ENCODE measurements at regions not wholly inside any gene's neighbourhood (a gene's known extent, or its start where the extent isn't known, plus 50 kb on each side); places are given as distances from the start of the nearest gene placed in this dataset.

DNA sequence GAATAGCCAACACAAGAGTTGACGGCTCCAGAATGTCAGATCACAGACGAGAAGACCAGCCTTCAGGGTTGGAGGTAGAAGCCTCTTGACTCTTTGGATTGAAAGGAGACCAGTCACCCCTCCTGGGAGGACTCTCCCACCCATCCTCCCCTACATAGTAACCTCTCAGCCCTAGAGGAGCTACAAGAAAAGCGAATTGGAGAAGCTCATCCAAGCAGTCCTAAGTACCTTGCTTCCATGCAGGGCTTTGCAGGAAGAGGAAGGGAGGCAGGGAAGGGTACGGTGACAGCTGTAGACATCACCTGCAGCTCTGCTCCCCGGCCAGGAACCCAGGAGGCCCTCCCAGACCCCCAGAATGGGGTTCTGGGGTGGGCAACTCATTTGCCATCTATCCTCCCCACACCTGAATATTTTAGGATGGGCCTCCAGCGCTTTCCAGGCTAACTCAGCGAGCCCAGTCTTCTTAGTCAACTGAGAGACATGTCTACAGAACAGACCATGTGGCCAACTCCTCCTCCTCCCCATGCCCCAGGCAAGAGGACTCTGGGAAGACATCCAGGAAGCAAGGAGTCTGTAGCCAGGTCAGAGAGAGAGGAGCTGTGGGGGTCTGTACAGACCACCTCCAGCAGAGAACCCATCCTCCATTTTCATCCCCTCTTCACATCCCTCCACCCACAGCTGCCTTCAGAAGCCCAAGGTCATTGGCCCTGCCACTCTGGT lies 55.6 kb upstream of the LBX1 start:
- ATAC-seq (ENCODE audit: low FRiP score in 2 of 2) (no peak), DNase-seq (no peak)
- Histone ChIP-seq H3K36me3 (no peaks in the 10 kb centered on the region), H3K4me1 (peaks cover 6 to 16% (median 7%) of the 10 kb centered on the region in 4 donors), H3K27ac (no peak overlapping the region), H3K9me3 (no peaks in the 10 kb centered on the region), H3K4me3 (no peak overlapping the region), H3K27me3 (peaks cover 0 to 42% (median 16%) of the 10 kb centered on the region in 4 donors)
- 38 to 46% methylated on average over 6 to 7 of the region's 7 CpGs for WGBS, 2 donors
- TF ChIP-seq, protein P1, sequence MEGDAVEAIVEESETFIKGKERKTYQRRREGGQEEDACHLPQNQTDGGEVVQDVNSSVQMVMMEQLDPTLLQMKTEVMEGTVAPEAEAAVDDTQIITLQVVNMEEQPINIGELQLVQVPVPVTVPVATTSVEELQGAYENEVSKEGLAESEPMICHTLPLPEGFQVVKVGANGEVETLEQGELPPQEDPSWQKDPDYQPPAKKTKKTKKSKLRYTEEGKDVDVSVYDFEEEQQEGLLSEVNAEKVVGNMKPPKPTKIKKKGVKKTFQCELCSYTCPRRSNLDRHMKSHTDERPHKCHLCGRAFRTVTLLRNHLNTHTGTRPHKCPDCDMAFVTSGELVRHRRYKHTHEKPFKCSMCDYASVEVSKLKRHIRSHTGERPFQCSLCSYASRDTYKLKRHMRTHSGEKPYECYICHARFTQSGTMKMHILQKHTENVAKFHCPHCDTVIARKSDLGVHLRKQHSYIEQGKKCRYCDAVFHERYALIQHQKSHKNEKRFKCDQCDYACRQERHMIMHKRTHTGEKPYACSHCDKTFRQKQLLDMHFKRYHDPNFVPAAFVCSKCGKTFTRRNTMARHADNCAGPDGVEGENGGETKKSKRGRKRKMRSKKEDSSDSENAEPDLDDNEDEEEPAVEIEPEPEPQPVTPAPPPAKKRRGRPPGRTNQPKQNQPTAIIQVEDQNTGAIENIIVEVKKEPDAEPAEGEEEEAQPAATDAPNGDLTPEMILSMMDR (IDR thresholded peaks at IDR 0.05), result no peak
- TF ChIP-seq EP300 (IDR thresholded peaks at IDR 0.05) (no peak), POLR2AphosphoS5 (IDR thresholded peaks at IDR 0.05) (no peak), POLR2A (IDR thresholded peaks at IDR 0.05) (no peak)

DNA sequence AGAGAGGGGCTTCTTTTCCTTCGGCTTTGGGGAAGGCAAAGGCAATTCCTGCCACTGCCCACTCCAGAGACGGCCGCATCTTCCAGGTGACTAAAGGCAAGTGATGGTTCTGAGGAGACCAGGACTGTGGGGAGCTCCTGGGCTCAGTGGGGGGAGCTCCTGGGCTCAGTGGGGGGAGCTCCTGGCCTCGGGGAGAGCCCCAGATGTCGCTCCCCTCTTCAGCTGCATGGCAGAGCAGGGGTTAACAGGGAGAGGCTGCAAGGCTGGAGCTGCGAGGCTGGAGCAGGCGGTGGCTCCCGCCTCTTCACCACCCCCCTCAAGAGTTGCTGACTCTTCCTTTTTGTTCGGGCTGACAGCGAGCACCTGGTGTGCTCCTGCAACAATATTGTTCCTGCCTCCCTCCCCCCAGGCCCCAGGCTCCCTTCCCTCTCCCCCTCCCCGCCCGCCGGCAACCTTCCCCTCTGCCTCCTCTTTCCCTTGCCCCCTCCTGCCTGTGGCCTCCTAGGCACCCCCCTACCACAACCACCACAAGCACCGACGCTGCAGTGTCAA lies 56.3 kb upstream of the LBX1 start:
- no peaks in the 10 kb centered on the region for H3K9me3 ChIP-seq
- no peak overlapping the region for H3K27ac ChIP-seq
- no peak for ATAC-seq (ENCODE audit: low FRiP score in 2 of 2)
- TF ChIP-seq EP300 (IDR thresholded peaks at IDR 0.05) (no peak), POLR2A (IDR thresholded peaks at IDR 0.05) (no peak), POLR2AphosphoS5 (IDR thresholded peaks at IDR 0.05) (no peak)
- TF ChIP-seq, protein P1 (IDR thresholded peaks at IDR 0.05), result no peak
- H3K36me3 ChIP-seq, result no peaks in the 10 kb centered on the region
- H3K4me3 ChIP-seq, result no peak overlapping the region
- no peak for DNase-seq
- 15 to 16% methylated on average over 11 to 12 of the region's 15 CpGs for WGBS, 2 donors
- H3K27me3 ChIP-seq, result peaks cover 0 to 45% (median 16%) of the 10 kb centered on the region in 4 donors
- peaks cover 6 to 16% (median 7%) of the 10 kb centered on the region in 4 donors for H3K4me1 ChIP-seq

DNA sequence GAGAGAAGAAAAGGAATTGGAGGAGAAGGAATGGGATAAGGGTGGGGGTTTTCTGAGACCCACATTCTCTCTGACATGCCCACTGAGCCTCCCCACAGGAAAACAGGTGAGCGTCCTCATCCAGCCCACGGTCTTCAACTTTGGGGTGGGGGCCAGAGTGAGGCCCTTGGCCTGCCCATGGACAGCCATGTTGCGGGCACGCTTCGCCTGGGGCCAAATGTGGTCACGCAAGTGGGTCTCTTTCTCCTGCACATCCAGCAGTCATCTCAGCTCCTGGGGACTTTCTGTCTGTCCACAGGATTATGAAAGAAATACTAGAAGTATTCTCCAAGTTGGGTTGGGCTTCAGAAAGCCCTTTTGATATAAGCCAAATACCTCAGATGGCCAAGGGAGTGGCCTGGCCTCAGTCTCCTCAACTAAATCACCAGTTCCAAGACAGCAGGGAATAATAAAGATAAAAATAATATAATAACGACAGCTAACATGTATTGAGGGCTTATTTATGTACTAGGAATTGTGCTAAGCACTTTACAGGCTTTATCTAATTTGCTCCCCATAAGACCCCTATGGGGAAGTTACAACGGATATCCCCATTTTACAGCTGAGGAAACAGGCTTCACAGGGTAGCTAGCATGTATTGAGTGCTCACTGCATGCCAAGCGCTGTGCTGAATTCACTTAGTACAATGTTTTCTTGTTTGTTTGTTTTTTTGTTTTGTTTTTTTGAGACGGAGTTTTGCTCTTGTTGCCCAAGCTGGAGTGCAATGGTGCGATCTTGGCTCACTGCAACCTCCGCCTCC lies 57.2 kb upstream of the LBX1 start:
- Histone ChIP-seq H3K9me3 (no peaks in the 10 kb centered on the region), H3K4me3 (no peak overlapping the region), H3K27me3 (peaks cover 0 to 52% (median 19%) of the 10 kb centered on the region in 4 donors), H3K4me1 (peaks cover 10 to 22% (median 12%) of the 10 kb centered on the region in 4 donors), H3K36me3 (no peaks in the 10 kb centered on the region), H3K27ac (no peak overlapping the region)
- TF ChIP-seq POLR2AphosphoS5 (IDR thresholded peaks at IDR 0.05) (no peak), POLR2A (IDR thresholded peaks at IDR 0.05) (no peak)
- TF ChIP-seq, protein P1 (IDR thresholded peaks at IDR 0.05), result no peak
- ATAC-seq (ENCODE audit: low FRiP score in 2 of 2) (no peak), DNase-seq (no peak)
- WGBS, 2 donors, result 52 to 53% methylated on average over 11 to 12 of the region's 12 CpGs

DNA sequence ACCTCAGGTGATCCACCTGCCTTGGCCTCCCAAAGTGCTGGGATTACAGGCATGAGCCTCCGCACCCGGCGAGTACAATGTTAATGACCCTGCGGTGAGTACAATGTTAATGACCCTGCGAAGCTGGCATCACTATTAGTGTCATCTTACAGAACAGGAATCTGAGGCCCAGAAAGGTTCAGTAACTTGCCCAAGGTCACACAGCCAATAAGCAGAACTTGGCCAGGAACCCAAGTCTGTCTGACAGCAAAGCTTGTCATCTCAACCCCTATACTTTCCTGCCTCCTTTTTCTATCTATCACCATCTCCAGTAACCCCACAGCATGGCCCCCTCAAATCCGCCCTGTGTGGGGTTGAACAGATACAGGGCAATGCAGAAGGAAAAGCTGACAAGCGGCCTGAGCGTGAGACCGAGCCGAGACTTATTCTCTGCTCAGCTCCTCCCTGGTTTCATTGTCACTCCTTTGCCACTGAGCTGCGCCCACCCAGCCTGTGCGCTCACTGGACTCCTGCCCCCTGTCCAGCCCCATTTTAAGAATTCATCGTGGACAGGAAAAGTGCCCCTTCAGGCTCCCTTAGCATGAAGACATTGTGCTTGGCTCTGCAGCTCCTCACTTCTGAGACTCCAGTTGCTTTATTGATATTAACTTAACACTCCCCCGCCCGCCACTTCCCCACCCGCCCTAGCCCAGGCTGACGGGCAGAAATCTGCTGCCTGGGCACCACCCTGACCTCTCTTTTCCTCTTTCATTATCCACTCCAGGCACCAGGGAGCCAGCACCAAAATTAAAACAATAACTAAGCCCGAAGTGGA lies 58.1 kb upstream of the LBX1 start:
- Histone ChIP-seq H3K9me3 (no peaks in the 10 kb centered on the region), H3K27me3 (peaks cover 0 to 55% (median 26%) of the 10 kb centered on the region in 4 donors), H3K36me3 (no peaks in the 10 kb centered on the region), H3K4me3 (no peak overlapping the region), H3K27ac (no peak overlapping the region), H3K4me1 (peaks cover 19 to 32% (median 22%) of the 10 kb centered on the region in 4 donors)
- no peak for ATAC-seq (ENCODE audit: low FRiP score in 2 of 2)
- no peak for TF ChIP-seq POLR2A (IDR thresholded peaks at IDR 0.05)
- TF ChIP-seq EP300 (IDR thresholded peaks at IDR 0.05), result no peak
- WGBS, 2 donors, result 32 to 37% methylated on average over 18 of the region's 18 CpGs
- DNase-seq, result no peak
